Neutrophil (primary cell): ENCODE measurements at regions not wholly inside any gene's neighbourhood (a gene's known extent, or its start where the extent isn't known, plus 50 kb on each side); places are given as distances from the start of the nearest gene placed in this dataset.

ENCODE experiments used
- H3K27ac ChIP-seq: fragments of 200-600 bp; sonication (generic); 2 replicates; pipeline ENCODE4 v1.5.1; 2016; ENCODE audit warnings: mild to moderate bottlenecking, moderate library complexity
- H3K27me3 ChIP-seq: fragments of 200-600 bp; sonication (generic); 2 replicates; pipeline ENCODE4 v1.6.0; 2016; ENCODE audit warnings: mild to moderate bottlenecking
- H3K36me3 ChIP-seq: fragments of 200-600 bp; sonication (generic); 2 replicates; pipeline ENCODE4 v1.5.1; 2017
- H3K4me1 ChIP-seq, 2 experiments: fragments of 200-600 bp in 1 of 2; sonication (generic) in 1 of 2; 1 replicate in 1 of 2; 2 replicates in 1 of 2; pipeline versions ENCODE4 v1.5.1 to v1.6.1; 2013 to 2016; ENCODE audit warnings: low read depth in 1 of 2, low read length in 1 of 2, mild to moderate bottlenecking in 1 of 2, moderate library complexity in 1 of 2; ENCODE audit not compliant: control insufficient read depth in 1 of 2, insufficient read depth in 1 of 2
- H3K4me3 ChIP-seq, 2 experiments: fragments of 200-600 bp in 1 of 2; sonication (generic) in 1 of 2; 1 replicate in 1 of 2; 2 replicates in 1 of 2; pipeline ENCODE4 v1.5.1; 2013 to 2016; ENCODE audit warnings: low read depth in 1 of 2, low read length in 1 of 2, mild to moderate bottlenecking in 1 of 2, moderate library complexity in 1 of 2
- H3K9me3 ChIP-seq: fragments of 200-600 bp; sonication (generic); 2 replicates; pipeline ENCODE4 v1.5.1; 2016
- CTCF ChIP-seq: fragments of 200-600 bp; sonication (generic); IDR thresholded peaks from 2 replicates; pipeline ENCODE4 v1.5.1; 2016; ENCODE audit warnings: antibody characterized with exemption

- Histone ChIP-seq H3K4me3 (no peak overlapping the region), H3K9me3 (no peaks in the 10 kb centered on the region), H3K27ac (no peak overlapping the region)
Measured at GRCh38 chr6:147075381-147075780, 128.8 kb upstream of the STXBP5 start.

GRCh38 chr6:147077251-147077650 lies 127.0 kb upstream of the STXBP5 start:
- Histone ChIP-seq H3K27ac (no peak overlapping the region), H3K27me3 (no peaks in the 10 kb centered on the region), H3K4me1 (no peaks in the 10 kb centered on the region), H3K4me3 (no peak overlapping the region), H3K9me3 (no peaks in the 10 kb centered on the region), H3K36me3 (no peaks in the 10 kb centered on the region)
- TF ChIP-seq CTCF = no peak

More at GRCh38 chr6:147075381-147075780, 128.8 kb upstream of the STXBP5 start:
- Histone ChIP-seq H3K36me3 (no peaks in the 10 kb centered on the region), H3K27me3 (no peaks in the 10 kb centered on the region), H3K4me1 (no peaks in the 10 kb centered on the region)
- no peak for TF ChIP-seq CTCF

GRCh38 chr6:147078106-147078505 lies 126.1 kb upstream of the STXBP5 start:
- H3K9me3 ChIP-seq = no peaks in the 10 kb centered on the region
- no peaks in the 10 kb centered on the region for H3K36me3 ChIP-seq
- no peaks in the 10 kb centered on the region for H3K4me1 ChIP-seq
- H3K4me3 ChIP-seq = no peak overlapping the region
- no peak overlapping the region for H3K27ac ChIP-seq
- TF ChIP-seq CTCF = no peak
- H3K27me3 ChIP-seq = no peaks in the 10 kb centered on the region

- H3K4me1 ChIP-seq = no peaks in the 10 kb centered on the region
- no peaks in the 10 kb centered on the region for H3K36me3 ChIP-seq
- no peak overlapping the region for H3K27ac ChIP-seq
- no peak for TF ChIP-seq CTCF
- no peaks in the 10 kb centered on the region for H3K9me3 ChIP-seq
- no peaks in the 10 kb centered on the region for H3K27me3 ChIP-seq
- H3K4me3 ChIP-seq = no peak overlapping the region
Measured at GRCh38 chr6:147078602-147079001, 125.6 kb upstream of the STXBP5 start.

GRCh38 chr6:147080225-147080624 lies 124.0 kb upstream of the STXBP5 start:
- H3K4me3 ChIP-seq = no peak overlapping the region
- H3K36me3 ChIP-seq = no peaks in the 10 kb centered on the region
- no peaks in the 10 kb centered on the region for H3K4me1 ChIP-seq
- H3K27ac ChIP-seq = no peak overlapping the region
- TF ChIP-seq CTCF = no peak
- H3K27me3 ChIP-seq = no peaks in the 10 kb centered on the region
- H3K9me3 ChIP-seq = no peaks in the 10 kb centered on the region

GRCh38 chr6:147081076-147081609 lies 123.1 kb upstream of the STXBP5 start:
- H3K9me3 ChIP-seq = no peaks in the 10 kb centered on the region
- H3K4me3 ChIP-seq = no peak overlapping the region
- TF ChIP-seq CTCF = no peak
- H3K27ac ChIP-seq = no peak overlapping the region
- no peaks in the 10 kb centered on the region for H3K36me3 ChIP-seq
- H3K4me1 ChIP-seq = no peaks in the 10 kb centered on the region
- no peaks in the 10 kb centered on the region for H3K27me3 ChIP-seq
